GM12878 (cell line): ENCODE measurements at regions not wholly inside any gene's neighbourhood (a gene's known extent, or its start where the extent isn't known, plus 50 kb on each side); places are given as distances from the start of the nearest gene placed in this dataset.
A peak's percentile ranks its signal among the peaks of the same experiment; 100 is the strongest.

ENCODE experiments used
- ATAC-seq: fragments of 200-7000 bp; cut with Tn5 transposase; 3 replicates; pipeline ENCODE4 v1.9.1; 2020; ENCODE audit warnings: mild to moderate bottlenecking, moderate library complexity
- BruUV-seq: library from RNA; stranded (reverse); fragments of 400-500 nt; replicated peaks from 2 replicates; lab custom pipeline; 2021; lab: Mats Ljungman, UMichigan
- CTCF ChIA-PET: fragments of 300-600 bp; sonication (Branson Sonifier 250); formaldehyde crosslinking; extraction: SDS; loops from one replicate; lab custom pipeline; 2021; ENCODE audit warnings: inconsistent platforms; lab: Yijun Ruan, JAX
- POLR2A ChIA-PET: fragments of 350-600 bp; formaldehyde crosslinking; extraction: SDS; loops from one replicate; lab custom pipeline; 2021; ENCODE audit warnings: inconsistent platforms; lab: Charles Lee
- RAD21 ChIA-PET: fragments of 300-600 bp; sonication (Branson Sonifier 250); formaldehyde crosslinking; loops from one replicate; lab custom pipeline; 2023; ENCODE audit warnings: antibody characterized with exemption; ENCODE audit not compliant: unreplicated experiment; lab: Charles Lee
- SMC1A ChIA-PET: fragments of 300-600 bp; sonication (Branson Sonifier 250); formaldehyde crosslinking; loops from one replicate; lab custom pipeline; 2023; ENCODE audit not compliant: unreplicated experiment, uncharacterized antibody; lab: Charles Lee
- DNase-seq: peaks from one replicate; pipeline ENCODE4 v3.0.0-alpha.2; 2011; ENCODE audit warnings: low read depth, low spot score
- FAIRE-seq: peaks from 3 replicates; lab custom pipeline; 2011; peaks lifted over from hg19 to GRCh38; lab: Jason Lieb, UNC
- H2AFZ ChIP-seq: 2 replicates; pipeline ENCODE4 v1.6.0; 2011; ENCODE audit warnings: low read depth, low read length, control low read depth; ENCODE audit not compliant: control insufficient read depth
- H3K27ac ChIP-seq: 2 replicates; pipeline ENCODE4 v1.5.1; 2011; ENCODE audit warnings: control low read depth; ENCODE audit not compliant: control insufficient read depth, insufficient read depth
- H3K27me3 ChIP-seq, 2 experiments: replicated peaks in 1 of 2; 2 replicates each; pipeline versions ENCODE4 v1.6.0 to v1.6.1; 2011; ENCODE audit warnings: low read length in 1 of 2; ENCODE audit not compliant: control insufficient read depth in 2 of 2, insufficient read depth in 2 of 2
- H3K36me3 ChIP-seq, 2 experiments: 2 replicates each; pipeline ENCODE4 v1.5.1; 2011; ENCODE audit warnings: low read length in 1 of 2; ENCODE audit not compliant: control insufficient read depth in 2 of 2, insufficient read depth in 2 of 2
- H3K4me1 ChIP-seq: 2 replicates; pipeline ENCODE4 v1.6.1; 2011; ENCODE audit warnings: mild to moderate bottlenecking, low read length, moderate library complexity, mixed read lengths; ENCODE audit not compliant: control insufficient read depth, insufficient read depth
- H3K4me2 ChIP-seq: 2 replicates; pipeline ENCODE4 v1.6.0; 2011; ENCODE audit warnings: control low read depth; ENCODE audit not compliant: control insufficient read depth, insufficient read depth
- H3K4me3 ChIP-seq: fragments of 200-600 bp; sonication (generic); 2 replicates; pipeline ENCODE4 v1.5.1; 2016
- H3K79me2 ChIP-seq: 2 replicates; pipeline ENCODE4 v1.6.0; 2011; ENCODE audit warnings: low read length; ENCODE audit not compliant: control insufficient read depth, insufficient read depth
- H3K9ac ChIP-seq: 2 replicates; pipeline ENCODE4 v1.8.0; 2011; ENCODE audit warnings: low read length, control low read depth, mixed read lengths; ENCODE audit not compliant: control insufficient read depth, insufficient read depth
- H3K9me3 ChIP-seq: replicated peaks from 3 replicates; pipeline ENCODE4 v1.5.1; 2011; ENCODE audit warnings: mild to moderate bottlenecking, low read length; ENCODE audit not compliant: control insufficient read depth, insufficient read depth
- H4K20me1 ChIP-seq: 2 replicates; pipeline ENCODE4 v1.6.0; 2011; ENCODE audit not compliant: control insufficient read depth, insufficient read depth
- BMI1 ChIP-seq: fragments of 450-650 bp; IDR thresholded peaks from 2 replicates; pipeline ENCODE4 v1.6.1; 2016; ENCODE audit warnings: mild to moderate bottlenecking, moderate library complexity, borderline replicate concordance
- CHD2 ChIP-seq: IDR thresholded peaks from 2 replicates; pipeline ENCODE4 v1.6.1; 2011; ENCODE audit warnings: low read depth, low read length, improper control_type of control experiment, borderline replicate concordance
- CREM ChIP-seq: IDR thresholded peaks from 2 replicates; pipeline ENCODE4 v1.6.1; 2014; ENCODE audit warnings: antibody characterized with exemption, low read depth
- DPF2 ChIP-seq: fragments of 450-650 bp; IDR thresholded peaks from 2 replicates; pipeline ENCODE4 v1.6.1; 2017; ENCODE audit warnings: mild to moderate bottlenecking
- HCFC1 ChIP-seq: fragments of 150-350 bp; IDR thresholded peaks from 2 replicates; pipeline ENCODE4 v1.6.1; 2014; ENCODE audit warnings: low read length
- IKZF2 ChIP-seq, 2 experiments: fragments of 450-650 bp; IDR thresholded peaks; 2 replicates each; pipeline ENCODE4 v1.6.1; 2017; ENCODE audit warnings: mild to moderate bottlenecking in 2 of 2, moderate library complexity in 2 of 2
- JUNB ChIP-seq: IDR thresholded peaks from 2 replicates; pipeline ENCODE4 v1.6.1; 2016; ENCODE audit warnings: antibody characterized with exemption, mild to moderate bottlenecking
- MTA2 ChIP-seq: fragments of 450-650 bp; IDR thresholded peaks from 2 replicates; pipeline ENCODE4 v1.6.1; 2016; ENCODE audit warnings: low read depth, mild to moderate bottlenecking, moderate library complexity
- NFXL1 ChIP-seq: fragments of 450-650 bp; IDR thresholded peaks from 2 replicates; pipeline ENCODE4 v1.6.1; 2017; ENCODE audit warnings: antibody characterized with exemption, mild to moderate bottlenecking, borderline replicate concordance
- PAX5 ChIP-seq: IDR thresholded peaks from 2 replicates; pipeline ENCODE4 v1.6.1; 2011; ENCODE audit warnings: low read depth, low read length, borderline replicate concordance
- PKNOX1 ChIP-seq: fragments of 450-650 bp; IDR thresholded peaks from 2 replicates; pipeline ENCODE4 v1.6.1; 2016; ENCODE audit warnings: mild to moderate bottlenecking
- POU2F2 ChIP-seq: IDR thresholded peaks from 3 replicates; pipeline ENCODE4 v1.6.1; 2011; ENCODE audit warnings: low read depth, mild to moderate bottlenecking, low read length, borderline replicate concordance
- RELB ChIP-seq: fragments of 450-650 bp; IDR thresholded peaks from 2 replicates; pipeline ENCODE4 v1.6.1; 2017; ENCODE audit warnings: low read depth, mild to moderate bottlenecking, moderate library complexity
- RUNX3 ChIP-seq: IDR thresholded peaks from 2 replicates; pipeline ENCODE4 v1.6.1; 2012; ENCODE audit warnings: low read length, inconsistent platforms
- SMARCA5 ChIP-seq: fragments of 450-650 bp; IDR thresholded peaks from 2 replicates; pipeline ENCODE4 v1.6.1; 2017; ENCODE audit warnings: mild to moderate bottlenecking
- SPI1 ChIP-seq: IDR thresholded peaks from 2 replicates; pipeline ENCODE4 v1.6.1; 2011; ENCODE audit warnings: low read depth, mild to moderate bottlenecking, low read length, moderate library complexity, borderline replicate concordance; ENCODE audit not compliant: insufficient read depth
- STAT3 ChIP-seq: IDR thresholded peaks from 2 replicates; pipeline ENCODE4 v1.6.1; 2011; ENCODE audit warnings: low read depth, low read length, improper control_type of control experiment
- YY1 ChIP-seq: IDR thresholded peaks from 2 replicates; pipeline ENCODE4 v1.6.1; 2011; ENCODE audit warnings: low read depth, mild to moderate bottlenecking, low read length
- ZBTB40 ChIP-seq: fragments of 450-650 bp; IDR thresholded peaks from 2 replicates; pipeline ENCODE4 v1.6.1; 2016; ENCODE audit warnings: mild to moderate bottlenecking, moderate library complexity, borderline replicate concordance
- ZNF24 ChIP-seq: fragments of 450-650 bp; IDR thresholded peaks from 2 replicates; pipeline ENCODE4 v1.6.1; 2017; ENCODE audit warnings: antibody characterized with exemption, mild to moderate bottlenecking
- in situ Hi-C: fragments of 300-500 bp; cut with MboI; formaldehyde crosslinking; loops from 9 replicates; pipeline ENCODE4 v1.14.3; 2018; ENCODE audit warnings: mixed read lengths
- intact Hi-C: fragments of 100-400 bp; cut with micrococcal nuclease; formaldehyde crosslinking; loops from one replicate; pipeline ENCODE4 v1.14.2; 2022; ENCODE audit not compliant: unreplicated experiment

- peak; percentile 23 for DNase-seq
- in situ Hi-C loops = no loop called here
- CTCF ChIA-PET = interaction anchor here (0.6 to 2.6 kb wide), 12 partner anchors 9 to 1860 kb away, joined by 3 to 19 read pairs (median 4); no protein-coding TSS in a partner anchor
- TF ChIP-seq CREM (0 out of 2 replicates have a peak, but pooled peaks have one; percentile 17), MTA2 (peak; percentile 87), DPF2 (peak; percentile 60; the same call in 1 of the 2 replicates), IKZF2 (IDR thresholded peaks at IDR 0.05) (peak; percentile 51 to 54; a peak in 2 of 4 replicates), RELB (no peak), SPI1 (no peak), STAT3 (no peak), ZNF24 (peak; percentile 69; the same call in 1 of the 2 replicates), ZBTB40 (no peak), POU2F2 (no peak), YY1 (no peak), HCFC1 (no peak), SMARCA5 (0 out of 2 replicates have a peak, but pooled peaks have one; percentile 20), CHD2 (no peak), PAX5 (no peak), JUNB (0 out of 2 replicates have a peak, but pooled peaks have one; percentile 1), PKNOX1 (peak; percentile 87), BMI1 (peak; percentile 37; the same call in 1 of the 2 replicates), NFXL1 (no peak), RUNX3 (peak; percentile 8; the same call in 1 of the 2 replicates)
Measured at GRCh38 chr6:139904158-139904533, 529.7 kb upstream of the CITED2 start.

More at GRCh38 chr6:139904158-139904533, 529.7 kb upstream of the CITED2 start:
- ATAC-seq (peak; percentile 78), FAIRE-seq (no peak)
- Histone ChIP-seq H3K27ac (peak overlapping the region; percentile 55), H3K9me3 (peaks cover 8% of the 10 kb centered on the region), H3K36me3 (no peaks in the 10 kb centered on the region), H2AFZ (no peak overlapping the region; the same call in 1 of the 2 replicates), H3K4me3 (no peak overlapping the region), H4K20me1 (no peaks in the 10 kb centered on the region), H3K27me3 (no peaks in the 10 kb centered on the region), H3K9ac (no peak overlapping the region), H3K4me1 (peaks cover 15% of the 10 kb centered on the region; the same call in 1 of the 2 replicates), H3K4me2 (peak overlapping the region; percentile 82), H3K79me2 (no peaks in the 10 kb centered on the region)
- ChIA-PET POLR2A (interaction anchor here (1.0 to 2.1 kb wide), 4 partner anchors 16 to 529 kb away, joined by 3 to 13 read pairs (median 6); partner anchors contain the start of gene CITED2), RAD21 (interaction anchor here (0.6 to 2.3 kb wide), 24 partner anchors 8 to 540 kb away, joined by 3 to 24 read pairs (median 4); partner anchors contain the start of gene CITED2), SMC1A (interaction anchor here (0.7 to 3.2 kb wide), 27 partner anchors 8 to 1015 kb away, joined by 3 to 35 read pairs (median 5); partner anchors contain the start of genes CITED2 and TXLNB)
- intact Hi-C loops = no loop called here
- no TSS peak for BruUV-seq
